Right lobe of liver (tissue), 6 donors: ENCODE measurements at regions not wholly inside any gene's neighbourhood (a gene's known extent, or its start where the extent isn't known, plus 50 kb on each side); places are given as distances from the start of the nearest gene placed in this dataset.
A peak's percentile ranks its signal among the peaks of the same experiment; 100 is the strongest.
"Not testable (repeated sequence)": the region's sequence is repeated elsewhere in the genome, so short reads cannot be mapped to it uniquely, and the experiment has no call there.

Experiments used
- ATAC-seq, 4 donors: fragments of 200-7000 bp; cut with Tn5 transposase; one replicate each; pipeline ENCODE4 v1.9.1; 2020; ENCODE audit warnings: mild to moderate bottlenecking in 4 of 4, moderate library complexity in 4 of 4
- DNase-seq, 3 donors: peaks; one replicate each; pipeline ENCODE4 v3.0.0-alpha.2; 2020
- H3K27ac ChIP-seq, 3 donors: fragments of 200-600 bp; one replicate each; pipeline ENCODE4 v1.8.0; 2022
- H3K27me3 ChIP-seq, 2 donors: fragments of 200-600 bp; one replicate each; pipeline ENCODE4 v1.8.0; 2022
- H3K36me3 ChIP-seq, 4 donors: fragments of 200-600 bp; sonication (generic) in 1 of 4; one replicate each; pipeline versions ENCODE4 v1.5.1 to v1.8.0; 2017 to 2022; ENCODE audit warnings: control low read depth in 1 of 4
- H3K4me1 ChIP-seq, 4 donors: fragments of 200-600 bp; sonication (generic) in 1 of 4; one replicate each; pipeline versions ENCODE4 v1.5.1 to v1.8.0; 2017 to 2022; ENCODE audit warnings: control low read depth in 1 of 4
- H3K4me3 ChIP-seq, 3 donors: fragments of 200-600 bp; one replicate each; pipeline ENCODE4 v1.8.0; 2022
- H3K9me3 ChIP-seq, 4 donors: fragments of 200-600 bp; sonication (generic) in 1 of 4; one replicate each; pipeline versions ENCODE4 v1.5.1 to v1.8.0; 2017 to 2022; ENCODE audit warnings: control low read depth in 1 of 4
- CTCF ChIP-seq, 4 donors: fragments of 200-600 bp in 3 of 4; fragments of 450-650 bp in 1 of 4; IDR thresholded peaks; one replicate each; pipeline versions ENCODE4 v1.5.1 to v1.8.0; 2016 to 2022; ENCODE audit warnings: antibody characterized with exemption in 4 of 4, mild to moderate bottlenecking in 2 of 4
- POLR2A ChIP-seq: fragments of 450-650 bp; IDR thresholded peaks from one replicate; pipeline ENCODE4 v1.6.1; 2017; ENCODE audit warnings: antibody characterized with exemption, mild to moderate bottlenecking
- WGBS: methylation state at CpG from one replicate; pipeline ENCODE4 v1.1.6; 2018; ENCODE audit warnings: low coverage, low lambda C conversion rate; ENCODE audit not compliant: insufficient coverage; ENCODE audit errors: missing lambda C conversion rate; 5-methylcytosine and 5-hydroxymethylcytosine counted together
- intact Hi-C, 2 donors: fragments of 100-400 bp; cut with DNase I; formaldehyde crosslinking; loops; one replicate each; pipeline versions ENCODE4 v1.11.2 to v1.14.1; 2022
- donor health status: DM: no; HTN: yes; CAD: no.
- donor health status: DM: no; HTN: no; CAD: no.
- donor health status: DM: no; HTN: no; CAD: no.
- donor health status: DM: no; HTN: yes; CAD: no.
- donor health status: DM: no; HTN: yes; CAD: no.

- TF ChIP-seq POLR2A (no peak), CTCF (IDR thresholded peaks at IDR 0.05) (no peak)
- ATAC-seq: peak; percentile 62 to 93 (median 80)
- H3K9me3 ChIP-seq: no peaks in the 10 kb centered on the region
- no peaks in the 10 kb centered on the region for H3K27me3 ChIP-seq
- H3K4me1 ChIP-seq: peaks cover 0 to 9% (median 0%) of the 10 kb centered on the region in 4 donors
- no peak overlapping the region for H3K4me3 ChIP-seq
- H3K36me3 ChIP-seq: no peaks in the 10 kb centered on the region
- H3K27ac ChIP-seq: no peak overlapping the region
- DNase-seq: no peak
- WGBS: 21% methylated on average over 3 of the region's 3 CpGs
- intact Hi-C loops: no loop called here
Measured at GRCh38 chr1:94658221-94658620, 116.7 kb upstream of the F3 start.

- H3K36me3 ChIP-seq, H3K4me3 ChIP-seq, DNase-seq, H3K27ac ChIP-seq, H3K4me1 ChIP-seq, H3K27me3 ChIP-seq, H3K9me3 ChIP-seq, intact Hi-C loops: not testable (repeated sequence)
- whole genome bisulfite sequencing: 38% methylated on average over 4 of the region's 4 CpGs
- peak in 3 of 4 donors; percentile 22 to 51 (median 40) for ATAC-seq
Measured at GRCh38 chr1:94657776-94658175, 116.2 kb upstream of the F3 start.

GRCh38 chr1:94656967-94657366 lies 115.4 kb upstream of the F3 start:
- intact Hi-C loops: no loop called here
- TF ChIP-seq POLR2A: no peak
- no peak for TF ChIP-seq CTCF (IDR thresholded peaks at IDR 0.05)
- no peaks in the 10 kb centered on the region for H3K9me3 ChIP-seq
- DNase-seq (no peak), ATAC-seq (no peak)
- H3K36me3 ChIP-seq: no peaks in the 10 kb centered on the region
- peaks cover 0 to 9% (median 0%) of the 10 kb centered on the region in 4 donors for H3K4me1 ChIP-seq
- 86% methylated on average over 2 of the region's 2 CpGs for WGBS
- no peak overlapping the region for H3K4me3 ChIP-seq
- no peaks in the 10 kb centered on the region for H3K27me3 ChIP-seq
- H3K27ac ChIP-seq: no peak overlapping the region

- ATAC-seq (no peak), DNase-seq (no peak)
- 100% methylated on average over 1 of the region's 4 CpGs for WGBS
- H3K4me1 ChIP-seq: peaks cover 0 to 9% (median 0%) of the 10 kb centered on the region in 4 donors
- no peak overlapping the region for H3K27ac ChIP-seq
- H3K9me3 ChIP-seq: no peaks in the 10 kb centered on the region
- intact Hi-C loops: no loop called here
- H3K27me3 ChIP-seq: no peaks in the 10 kb centered on the region
- no peaks in the 10 kb centered on the region for H3K36me3 ChIP-seq
- TF ChIP-seq POLR2A (no peak), CTCF (IDR thresholded peaks at IDR 0.05) (no peak)
- H3K4me3 ChIP-seq: no peak overlapping the region
Measured at GRCh38 chr1:94654919-94655318, 113.4 kb upstream of the F3 start.

GRCh38 chr1:94654459-94654858 lies 112.9 kb upstream of the F3 start:
- Histone ChIP-seq H3K36me3 (no peaks in the 10 kb centered on the region), H3K9me3 (no peaks in the 10 kb centered on the region), H3K4me1 (peaks cover 0 to 9% (median 0%) of the 10 kb centered on the region in 4 donors), H3K4me3 (no peak overlapping the region), H3K27ac (no peak overlapping the region), H3K27me3 (no peaks in the 10 kb centered on the region)
- peak in 1 of 4 donors; percentile 10 for ATAC-seq
- intact Hi-C loops: no loop called here
- 44% methylated on average over 1 of the region's 1 CpG for WGBS
- no peak for TF ChIP-seq POLR2A
- no peak for TF ChIP-seq CTCF (IDR thresholded peaks at IDR 0.05)
- no peak for DNase-seq
